Esophagus muscularis mucosa (tissue), 4 donors: ENCODE measurements at regions not wholly inside any gene's neighbourhood (a gene's known extent, or its start where the extent isn't known, plus 50 kb on each side); places are given as distances from the start of the nearest gene placed in this dataset.

Experiments
- DNase-seq: peaks from one replicate; pipeline ENCODE4 v3.0.0-alpha.2; 2017; ENCODE audit errors: extremely low spot score
- H3K27ac ChIP-seq, 4 donors: fragments of 200-600 bp; sonication (generic); replicated peaks in 1 of 4; 1 replicate in 3 of 4; 2 replicates in 1 of 4; pipeline ENCODE4 v1.5.1; 2016 to 2019; ENCODE audit warnings: mild to moderate bottlenecking in 1 of 4
- H3K27me3 ChIP-seq, 4 donors: fragments of 200-600 bp; sonication (generic); one replicate each; pipeline versions ENCODE4 v1.5.1 to v1.6.0; 2016 to 2019
- H3K36me3 ChIP-seq, 4 donors: fragments of 200-600 bp; sonication (generic); one replicate each; pipeline ENCODE4 v1.5.1; 2016 to 2019
- H3K4me1 ChIP-seq, 4 donors: fragments of 200-600 bp; sonication (generic); one replicate each; pipeline ENCODE4 v1.5.1; 2016 to 2019
- H3K4me3 ChIP-seq, 4 donors: fragments of 200-600 bp; sonication (generic); 1 replicate in 2 of 4; 2 replicates in 2 of 4; pipeline ENCODE4 v1.5.1; 2016 to 2019; ENCODE audit warnings: mild to moderate bottlenecking in 4 of 4, moderate library complexity in 1 of 4
- H3K9me3 ChIP-seq, 4 donors: fragments of 200-600 bp; sonication (generic); 1 replicate in 3 of 4; 2 replicates in 1 of 4; pipeline ENCODE4 v1.5.1; 2016 to 2019
- CTCF ChIP-seq, 3 experiments: fragments of 200-600 bp in 2 of 3; fragments of 450-650 bp in 1 of 3; sonication (generic) in 2 of 3; IDR thresholded peaks; one replicate each; pipeline ENCODE4 v1.5.1; 2017 to 2019; ENCODE audit warnings: antibody characterized with exemption in 3 of 3, mild to moderate bottlenecking in 2 of 3, moderate library complexity in 1 of 3
- EP300 ChIP-seq: sonication (generic); formaldehyde crosslinking; IDR thresholded peaks from one replicate; pipeline ENCODE4 v1.6.1; 2017; ENCODE audit warnings: antibody characterized with exemption
- POLR2A ChIP-seq: fragments of 450-650 bp; IDR thresholded peaks from one replicate; pipeline ENCODE4 v1.6.1; 2017; ENCODE audit warnings: antibody characterized with exemption, moderate library complexity, mild to moderate bottlenecking, low read depth
- POLR2AphosphoS5 ChIP-seq, 2 donors: sonication (generic); formaldehyde crosslinking; IDR thresholded peaks; one replicate each; pipeline ENCODE4 v1.6.1; 2017; ENCODE audit warnings: antibody characterized with exemption in 2 of 2
- WGBS: methylation state at CpG from one replicate; pipeline ENCODE4 v1.1.5; 2018; 5-methylcytosine and 5-hydroxymethylcytosine counted together
- intact Hi-C: fragments of 100-400 bp; cut with DNase I; formaldehyde crosslinking; loops from one replicate; pipeline ENCODE4 v1.15.1; 2023

DNA sequence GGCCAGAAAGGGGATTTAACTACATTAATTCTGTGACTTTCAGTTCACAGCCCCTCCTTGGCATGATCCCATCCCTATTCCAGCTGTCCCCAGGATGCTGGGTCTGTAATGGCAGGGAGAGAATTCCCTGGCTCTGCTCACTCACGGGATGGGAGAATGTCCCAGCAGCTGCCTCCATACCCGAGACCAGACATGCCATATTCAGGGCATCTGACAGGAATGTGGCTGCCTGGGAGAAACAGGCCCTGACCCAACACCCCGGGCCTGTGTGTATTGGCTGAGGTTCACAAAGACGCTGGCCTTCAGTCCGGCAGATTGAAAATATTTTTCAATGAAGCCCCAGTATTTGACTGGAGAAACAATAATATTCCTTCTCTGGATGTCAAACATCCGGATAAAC, 83.6 kb upstream of the SMAD3 start:
- intact Hi-C loops: no loop called here
- WGBS: 45% methylated on average over 6 of the region's 6 CpGs
- H3K27ac ChIP-seq: no peak overlapping the region

DNA sequence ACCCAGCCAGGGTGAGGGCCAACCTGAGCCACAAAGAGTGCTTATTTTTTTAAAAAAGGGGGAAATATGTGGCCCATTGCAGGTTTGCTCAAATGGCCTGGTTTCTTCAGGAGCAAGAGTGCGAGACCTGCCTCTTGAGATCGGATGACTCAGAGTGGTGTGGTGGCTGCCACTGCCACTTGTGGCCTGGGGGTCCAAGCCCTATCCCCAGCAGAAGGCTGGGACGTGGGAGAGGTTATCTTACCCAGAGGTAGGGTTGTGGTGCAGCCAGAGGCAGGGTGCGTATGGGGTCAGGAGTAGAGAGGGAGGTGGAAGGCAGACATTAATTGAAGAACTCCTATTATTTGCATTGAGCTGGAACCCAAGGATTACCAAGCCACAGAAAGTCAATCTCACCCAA, 83.2 kb upstream of the SMAD3 start:
- intact Hi-C loops: no loop called here
- H3K36me3 ChIP-seq: no peaks in the 10 kb centered on the region
- H3K27ac ChIP-seq: no peak overlapping the region
- no peaks in the 10 kb centered on the region for H3K27me3 ChIP-seq
- DNase-seq: peak; percentile 82
- TF ChIP-seq EP300: no peak
- TF ChIP-seq POLR2AphosphoS5 (IDR thresholded peaks at IDR 0.05): no peak
- no peak for TF ChIP-seq CTCF (IDR thresholded peaks at IDR 0.05)
- no peak for TF ChIP-seq POLR2A
- H3K4me3 ChIP-seq: no peak overlapping the region
- WGBS: 92% methylated on average over 4 of the region's 4 CpGs
- H3K4me1 ChIP-seq: no peaks in the 10 kb centered on the region
- no peaks in the 10 kb centered on the region for H3K9me3 ChIP-seq

More for the DNA sequence above, 83.6 kb upstream of the SMAD3 start:
- DNase-seq: no peak
- Histone ChIP-seq H3K4me1 (no peaks in the 10 kb centered on the region), H3K36me3 (no peaks in the 10 kb centered on the region), H3K9me3 (no peaks in the 10 kb centered on the region), H3K4me3 (no peak overlapping the region), H3K27me3 (no peaks in the 10 kb centered on the region)
- no peak for TF ChIP-seq CTCF (IDR thresholded peaks at IDR 0.05)
- TF ChIP-seq POLR2A: no peak
- TF ChIP-seq EP300: no peak
- no peak for TF ChIP-seq POLR2AphosphoS5 (IDR thresholded peaks at IDR 0.05)

GRCh38 chr15:66982816-66983215, 82.6 kb upstream of the SMAD3 start:
- peak; percentile 26 for DNase-seq
- intact Hi-C loops: no loop called here
- H3K27ac ChIP-seq: no peak overlapping the region

GRCh38 chr15:66985653-66986052, 79.7 kb upstream of the SMAD3 start:
- 98% methylated on average over 8 of the region's 8 CpGs for WGBS
- H3K27me3 ChIP-seq: no peaks in the 10 kb centered on the region
- H3K4me3 ChIP-seq: no peak overlapping the region
- no peaks in the 10 kb centered on the region for H3K9me3 ChIP-seq
- no peaks in the 10 kb centered on the region for H3K36me3 ChIP-seq
- no peaks in the 10 kb centered on the region for H3K4me1 ChIP-seq
- no peak overlapping the region for H3K27ac ChIP-seq
- DNase-seq: peak; percentile 31
- intact Hi-C loops: no loop called here
- TF ChIP-seq EP300 (no peak), POLR2A (no peak), CTCF (IDR thresholded peaks at IDR 0.05) (no peak), POLR2AphosphoS5 (IDR thresholded peaks at IDR 0.05) (no peak)

More at GRCh38 chr15:66982816-66983215, 82.6 kb upstream of the SMAD3 start:
- no peak overlapping the region for H3K4me3 ChIP-seq
- no peaks in the 10 kb centered on the region for H3K27me3 ChIP-seq
- no peaks in the 10 kb centered on the region for H3K4me1 ChIP-seq
- TF ChIP-seq EP300: no peak
- no peaks in the 10 kb centered on the region for H3K36me3 ChIP-seq
- no peaks in the 10 kb centered on the region for H3K9me3 ChIP-seq

- 87% methylated on average over 7 of the region's 7 CpGs for WGBS
- no peak overlapping the region for H3K4me3 ChIP-seq
- H3K9me3 ChIP-seq: no peaks in the 10 kb centered on the region
- DNase-seq: peak; percentile 84
- no peak overlapping the region for H3K27ac ChIP-seq
- TF ChIP-seq POLR2AphosphoS5 (IDR thresholded peaks at IDR 0.05) (no peak), POLR2A (no peak), CTCF (IDR thresholded peaks at IDR 0.05) (no peak), EP300 (no peak)
- intact Hi-C loops: no loop called here
- no peaks in the 10 kb centered on the region for H3K27me3 ChIP-seq
- no peaks in the 10 kb centered on the region for H3K4me1 ChIP-seq
- no peaks in the 10 kb centered on the region for H3K36me3 ChIP-seq
Observed at GRCh38 chr15:66986951-66987350, 78.5 kb upstream of the SMAD3 start.
